CD14-positive monocyte (primary cell): ENCODE measurements at regions not wholly inside any gene's neighbourhood (a gene's known extent, or its start where the extent isn't known, plus 50 kb on each side); places are given as distances from the start of the nearest gene placed in this dataset.

Experiments used
- DNase-seq, 3 donors: peaks; one replicate each; pipeline ENCODE4 v3.0.0-alpha.2; 2011 to 2022
- H2AFZ ChIP-seq: 2 replicates; pipeline ENCODE4 v1.6.0; 2012; ENCODE audit warnings: mild to moderate bottlenecking, low read depth, low read length, inconsistent platforms; ENCODE audit not compliant: insufficient read depth, poor library complexity, severe bottlenecking
- H3K27ac ChIP-seq, 2 donors: 1 replicate in 1 of 2; 2 replicates in 1 of 2; pipeline ENCODE4 v1.5.1; 2012 to 2013; ENCODE audit warnings: low read length in 2 of 2, control low read depth in 1 of 2, inconsistent platforms in 1 of 2, low read depth in 1 of 2, mild to moderate bottlenecking in 1 of 2
- H3K27me3 ChIP-seq, 2 donors: one replicate each; pipeline versions ENCODE4 v1.6.0 to v1.6.1; 2011 to 2013; ENCODE audit warnings: low read length in 2 of 2; ENCODE audit not compliant: control insufficient read depth in 2 of 2, insufficient read depth in 2 of 2
- H3K36me3 ChIP-seq, 2 donors: replicated peaks in 1 of 2; 1 replicate in 1 of 2; 2 replicates in 1 of 2; pipeline versions ENCODE4 v1.5.1 to v1.6.1; 2012 to 2013; ENCODE audit warnings: low read length in 2 of 2, control low read depth in 1 of 2, inconsistent platforms in 1 of 2, mild to moderate bottlenecking in 1 of 2; ENCODE audit not compliant: insufficient read depth in 2 of 2, control insufficient read depth in 1 of 2
- H3K4me1 ChIP-seq, 2 donors: 1 replicate in 1 of 2; 2 replicates in 1 of 2; pipeline versions ENCODE4 v1.5.1 to v1.6.1; 2012 to 2013; ENCODE audit warnings: low read length in 2 of 2, control low read depth in 1 of 2, inconsistent platforms in 1 of 2, mild to moderate bottlenecking in 1 of 2, moderate library complexity in 1 of 2; ENCODE audit not compliant: insufficient read depth in 2 of 2, control insufficient read depth in 1 of 2
- H3K4me2 ChIP-seq: replicated peaks from 2 replicates; pipeline ENCODE3; 2012; ENCODE audit warnings: low read length, moderate library complexity, mild to moderate bottlenecking; ENCODE audit not compliant: poor library complexity, severe bottlenecking; ENCODE audit errors: extremely low read depth
- H3K4me3 ChIP-seq, 3 experiments: fragments of 200-600 bp in 1 of 3; sonication (generic) in 1 of 3; replicated peaks in 1 of 3; 1 replicate in 2 of 3; 2 replicates in 1 of 3; pipeline ENCODE4 v1.5.1; 2011 to 2013; ENCODE audit warnings: low read length in 3 of 3, mild to moderate bottlenecking in 3 of 3, control low read depth in 2 of 3, low read depth in 2 of 3, inconsistent platforms in 1 of 3, moderate library complexity in 1 of 3
- H3K79me2 ChIP-seq: 2 replicates; pipeline ENCODE4 v1.6.0; 2012; ENCODE audit warnings: mild to moderate bottlenecking, control low read depth, inconsistent platforms, low read length, moderate library complexity; ENCODE audit not compliant: insufficient read depth
- H3K9ac ChIP-seq: 2 replicates; pipeline ENCODE4 v1.6.0; 2017; ENCODE audit warnings: low read length, mild to moderate bottlenecking; ENCODE audit not compliant: insufficient read depth, poor library complexity, severe bottlenecking
- H3K9me3 ChIP-seq, 2 donors: replicated peaks in 1 of 2; 1 replicate in 1 of 2; 2 replicates in 1 of 2; pipeline versions ENCODE4 v1.5.1 to v1.6.1; 2012 to 2013; ENCODE audit warnings: low read length in 2 of 2, control low read depth in 1 of 2; ENCODE audit not compliant: control insufficient read depth in 1 of 2, insufficient read depth in 1 of 2
- H4K20me1 ChIP-seq: 2 replicates; pipeline ENCODE4 v1.6.0; 2012; ENCODE audit warnings: mild to moderate bottlenecking, low read length, control low read depth, moderate library complexity; ENCODE audit not compliant: insufficient read depth
- H3K27ac Mint-ChIP-seq, 7 donors: one replicate each; pipeline ENCODE4 v1.8.0; 2020; ENCODE audit warnings: mild to moderate bottlenecking in 7 of 7, mixed read lengths in 7 of 7, moderate library complexity in 6 of 7, inconsistent platforms in 2 of 7
- H3K27me3 Mint-ChIP-seq, 3 donors: one replicate each; pipeline ENCODE4 v1.8.0; 2021 to 2022; ENCODE audit warnings: low read depth in 3 of 3, mild to moderate bottlenecking in 3 of 3, mixed read lengths in 3 of 3, moderate library complexity in 3 of 3, inconsistent platforms in 1 of 3
- H3K36me3 Mint-ChIP-seq, 2 donors: one replicate each; pipeline ENCODE4 v1.8.0; 2020; ENCODE audit warnings: mixed read lengths in 2 of 2, inconsistent platforms in 1 of 2, mild to moderate bottlenecking in 1 of 2
- H3K4me1 Mint-ChIP-seq: one replicate; pipeline ENCODE4 v1.8.0; 2020; ENCODE audit warnings: mild to moderate bottlenecking, mixed read lengths
- H3K4me3 Mint-ChIP-seq, 2 donors: one replicate each; pipeline ENCODE4 v1.8.0; 2020; ENCODE audit warnings: mild to moderate bottlenecking in 2 of 2, mixed read lengths in 2 of 2, moderate library complexity in 1 of 2
- H3K9me3 Mint-ChIP-seq, 7 donors: one replicate each; pipeline ENCODE4 v1.8.0; 2020 to 2022; ENCODE audit warnings: mixed read lengths in 7 of 7, mild to moderate bottlenecking in 6 of 7, moderate library complexity in 6 of 7, inconsistent platforms in 2 of 7
- WGBS: methylation state at CpG from one replicate; pipeline ENCODE4 v1.1.5; 2013; ENCODE audit warnings: missing lambda C conversion rate; ENCODE audit not compliant: insufficient coverage; 5-methylcytosine and 5-hydroxymethylcytosine counted together
- intact Hi-C, 2 donors: fragments of 100-400 bp; cut with micrococcal nuclease; formaldehyde crosslinking; loops; one replicate each; pipeline versions ENCODE4 v1.15.0 to v1.15.1; 2023
- TF ChIP-seq, protein P1 (sequence below): fragments of 200-600 bp; IDR thresholded peaks from one replicate; pipeline ENCODE4 v1.8.0; 2022; ENCODE audit warnings: antibody characterized with exemption, mild to moderate bottlenecking

DNA sequence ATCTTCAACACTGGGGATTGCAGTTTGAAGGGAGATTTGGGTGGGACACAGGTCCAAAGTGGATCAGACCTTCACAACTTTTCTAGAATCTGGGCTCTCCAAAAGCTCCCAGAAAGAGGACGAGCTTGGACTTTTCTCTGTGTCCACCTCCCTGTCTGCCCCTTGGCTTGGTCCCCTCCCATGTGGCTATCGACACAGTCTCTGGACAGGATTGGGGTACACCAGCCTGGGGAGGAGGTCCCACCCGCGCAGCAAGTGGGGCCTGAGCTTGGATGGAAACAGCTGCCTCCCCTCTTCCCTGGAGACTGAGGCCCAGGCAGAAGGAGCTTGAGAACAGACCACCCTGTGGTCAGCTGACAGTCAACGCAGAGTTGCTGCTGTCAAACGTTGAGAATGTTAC is 84.6 kb upstream of the FCN1 start:
- peaks cover 2% of the 10 kb centered on the region for H3K4me1 Mint-ChIP-seq

DNA sequence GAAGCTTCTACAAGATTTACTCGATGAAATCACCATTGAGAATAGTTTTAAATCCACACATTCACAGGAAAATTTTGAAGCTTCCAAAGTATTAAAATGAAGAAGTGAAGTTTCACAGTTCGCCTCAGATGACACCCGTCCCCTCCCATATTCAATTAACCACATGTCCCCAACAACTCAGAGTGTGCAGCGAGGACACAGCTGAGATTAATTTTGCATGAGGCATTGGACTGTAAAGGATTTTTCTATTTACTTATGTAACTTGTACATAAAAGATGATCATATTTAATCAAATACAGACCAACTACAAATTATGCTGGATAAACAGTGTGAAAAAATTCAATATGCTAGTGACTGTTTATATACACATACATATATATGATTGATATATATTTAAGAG is 84.7 kb upstream of the OLFM1 start:
- Mint-ChIP-seq H3K4me1 (peaks cover 2% of the 10 kb centered on the region), H3K27ac (no peak overlapping the region), H3K27me3 (peaks cover 5 to 15% (median 8%) of the 10 kb centered on the region in 3 donors), H3K36me3 (no peaks in the 10 kb centered on the region), H3K9me3 (peaks cover 23 to 47% (median 42%) of the 10 kb centered on the region in 7 donors), H3K4me3 (no peak overlapping the region)
- Histone ChIP-seq H3K27ac (no peak overlapping the region), H4K20me1 (no peaks in the 10 kb centered on the region), H3K36me3 (no peaks in the 10 kb centered on the region), H3K9me3 (peaks cover 37 to 42% of the 10 kb centered on the region in 2 donors), H3K4me2 (no peak overlapping the region), H3K4me1 (no peaks in the 10 kb centered on the region), H2AFZ (no peak overlapping the region), H3K4me3 (no peak overlapping the region), H3K9ac (no peak overlapping the region), H3K79me2 (no peaks in the 10 kb centered on the region), H3K27me3 (no peaks in the 10 kb centered on the region)
- no peak for DNase-seq
- WGBS: no CpG with 5 or more reads among the region's 4 CpGs
- intact Hi-C loops: no loop called here
- TF ChIP-seq, protein P1, sequence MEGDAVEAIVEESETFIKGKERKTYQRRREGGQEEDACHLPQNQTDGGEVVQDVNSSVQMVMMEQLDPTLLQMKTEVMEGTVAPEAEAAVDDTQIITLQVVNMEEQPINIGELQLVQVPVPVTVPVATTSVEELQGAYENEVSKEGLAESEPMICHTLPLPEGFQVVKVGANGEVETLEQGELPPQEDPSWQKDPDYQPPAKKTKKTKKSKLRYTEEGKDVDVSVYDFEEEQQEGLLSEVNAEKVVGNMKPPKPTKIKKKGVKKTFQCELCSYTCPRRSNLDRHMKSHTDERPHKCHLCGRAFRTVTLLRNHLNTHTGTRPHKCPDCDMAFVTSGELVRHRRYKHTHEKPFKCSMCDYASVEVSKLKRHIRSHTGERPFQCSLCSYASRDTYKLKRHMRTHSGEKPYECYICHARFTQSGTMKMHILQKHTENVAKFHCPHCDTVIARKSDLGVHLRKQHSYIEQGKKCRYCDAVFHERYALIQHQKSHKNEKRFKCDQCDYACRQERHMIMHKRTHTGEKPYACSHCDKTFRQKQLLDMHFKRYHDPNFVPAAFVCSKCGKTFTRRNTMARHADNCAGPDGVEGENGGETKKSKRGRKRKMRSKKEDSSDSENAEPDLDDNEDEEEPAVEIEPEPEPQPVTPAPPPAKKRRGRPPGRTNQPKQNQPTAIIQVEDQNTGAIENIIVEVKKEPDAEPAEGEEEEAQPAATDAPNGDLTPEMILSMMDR: no peak

More for the DNA sequence above, 84.6 kb upstream of the FCN1 start:
- 60% methylated on average over 4 of the region's 6 CpGs for WGBS
- Histone ChIP-seq H3K4me3 (no peak overlapping the region), H2AFZ (no peak overlapping the region), H3K79me2 (no peaks in the 10 kb centered on the region), H4K20me1 (no peaks in the 10 kb centered on the region), H3K27me3 (no peaks in the 10 kb centered on the region), H3K9me3 (peaks cover 40 to 43% of the 10 kb centered on the region in 2 donors), H3K4me1 (no peaks in the 10 kb centered on the region), H3K36me3 (no peaks in the 10 kb centered on the region), H3K9ac (no peak overlapping the region), H3K27ac (no peak overlapping the region), H3K4me2 (no peak overlapping the region)
- no peak for DNase-seq
- TF ChIP-seq, protein P1: no peak
- peak overlapping the region in 1 of 2 donors; percentile 3 for H3K4me3 Mint-ChIP-seq
- no peaks in the 10 kb centered on the region for H3K36me3 Mint-ChIP-seq
- H3K27ac Mint-ChIP-seq: no peak overlapping the region
- peaks cover 25 to 50% (median 45%) of the 10 kb centered on the region in 7 donors for H3K9me3 Mint-ChIP-seq
- intact Hi-C loops: no loop called here
- H3K27me3 Mint-ChIP-seq: peaks cover 5 to 16% (median 8%) of the 10 kb centered on the region in 3 donors
